ENCODE measurements at regions not wholly inside any gene's neighbourhood (a gene's known extent, or its start where the extent isn't known, plus 50 kb on each side); places are given as distances from the start of the nearest gene placed in this dataset.

DNA sequence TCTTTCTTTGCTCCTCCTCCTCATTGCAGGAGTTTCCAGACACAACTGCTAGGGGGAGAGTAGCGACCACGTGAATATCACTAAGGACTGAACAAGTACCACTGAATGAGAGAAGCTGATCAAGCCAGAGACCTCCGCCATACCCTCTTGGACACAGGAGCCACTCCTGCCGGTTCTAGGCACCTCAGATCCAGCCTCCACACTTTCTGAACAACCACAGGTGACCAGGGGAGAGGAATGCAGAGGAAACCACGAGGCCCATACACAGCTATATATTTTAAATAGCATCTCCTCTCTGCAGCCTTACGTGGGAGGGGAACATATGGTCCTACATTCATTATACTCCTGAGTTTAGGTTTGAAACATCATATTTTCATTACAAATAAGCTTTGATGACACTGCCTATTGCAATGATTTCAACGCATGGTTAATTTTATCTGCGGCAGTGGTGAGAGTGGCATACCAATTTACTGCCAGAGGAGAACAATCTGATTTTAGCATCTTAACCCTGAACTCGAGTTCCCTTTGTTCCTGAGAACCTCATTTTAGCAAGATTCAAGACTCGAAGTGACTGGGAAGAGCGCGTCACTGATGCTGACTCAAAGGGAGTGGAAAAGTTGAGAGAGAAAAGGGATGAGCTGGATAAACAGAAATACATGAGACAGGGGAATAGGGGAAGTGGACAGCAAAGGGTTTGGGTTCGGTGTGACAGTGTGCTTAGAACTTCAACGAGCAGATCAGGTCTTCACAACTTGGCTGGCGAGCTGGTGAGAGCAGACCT lies 231.7 kb upstream of the PPARGC1A start:
- Histone ChIP-seq H3K4me3 (ENCODE audit: extremely low read depth in 1 of 4, insufficient read depth in 2 of 4, low read depth in 3 of 4, low read length in 4 of 4) (no peak overlapping the region), H2BK20ac (ENCODE audit: low read length) (no peak overlapping the region), H3K4me1 (replicated peaks in 1 of 4; ENCODE audit: control insufficient read depth in 3 of 4, insufficient read depth in 4 of 4, low read length in 3 of 4) (peaks cover 0 to 3% (median 0%) of the 10 kb centered on the region in 4 experiments; a peak in 2 of 7 replicates), H3K56ac (replicated peaks; ENCODE audit: insufficient read length, low read depth, low read length) (no peak overlapping the region), H3K23me2 (ENCODE audit: low read depth, low read length) (no peaks in the 10 kb centered on the region; the same call in 1 of the 2 replicates), H3K4me2 (ENCODE audit: insufficient read depth in 1 of 2, low read depth in 2 of 2, low read length in 2 of 2) (no peak overlapping the region), H4K20me1 (replicated peaks in 1 of 2; ENCODE audit: control insufficient read depth in 1 of 2, insufficient read depth in 2 of 2, low read length in 2 of 2) (no peaks in the 10 kb centered on the region), H2BK120ac (replicated peaks; ENCODE audit: low read depth, low read length) (no peak overlapping the region), H4K8ac (ENCODE audit: extremely low read depth, insufficient read depth, low read length) (no peak overlapping the region), H2BK12ac (ENCODE audit: low read depth, low read length) (no peak overlapping the region), H3K79me1 (ENCODE audit: low read depth, low read length) (no peaks in the 10 kb centered on the region), H3K79me2 (ENCODE audit: control insufficient read depth in 1 of 2, insufficient read depth in 2 of 2, low read length in 2 of 2) (no peaks in the 10 kb centered on the region), H3K18ac (ENCODE audit: extremely low read depth, low read length) (no peak overlapping the region), H2AFZ (ENCODE audit: low read length) (no peak overlapping the region), H3K14ac (ENCODE audit: insufficient read length) (no peak overlapping the region), H4K5ac (ENCODE audit: insufficient read length, low read depth, low read length) (no peak overlapping the region), H2BK15ac (ENCODE audit: low read length) (no peak overlapping the region), H4K91ac (replicated peaks; ENCODE audit: insufficient read length, low read length) (no peak overlapping the region), H3K9ac (replicated peaks in 1 of 4; ENCODE audit: extremely low read depth in 1 of 4, low read depth in 3 of 4, low read length in 3 of 4) (no peak overlapping the region), H3K27ac (ENCODE audit: low read depth, low read length) (no peak overlapping the region), H3K4ac (replicated peaks; ENCODE audit: insufficient read length, low read depth, low read length) (no peak overlapping the region), H2AK5ac (ENCODE audit: low read depth, low read length) (no peak overlapping the region), H3K27me3 (replicated peaks in 1 of 4; ENCODE audit: control insufficient read depth in 3 of 4, extremely low read depth in 1 of 4, insufficient read depth in 3 of 4, low read length in 3 of 4) (no peaks in the 10 kb centered on the region; a peak in 1 of 7 replicates), H3K9me3 (ENCODE audit: insufficient read depth in 2 of 2, low read depth in 1 of 2, low read length in 1 of 2) (no peaks in the 10 kb centered on the region), H3K36me3 (ENCODE audit: control insufficient read depth in 2 of 4, insufficient read depth in 4 of 4, low read length in 3 of 4) (no peaks in the 10 kb centered on the region), H3K23ac (ENCODE audit: insufficient read length) (no peak overlapping the region), H2BK5ac (ENCODE audit: low read depth, low read length) (no peak overlapping the region)
- ChIA-PET CTCF (ENCODE audit: partially characterized antibody) (interaction anchor here (0.6 to 2.4 kb wide), 4 partner anchors 12 to 661 kb away, joined by 3 to 9 read pairs (median 4); no protein-coding TSS in a partner anchor), POLR2A (ENCODE audit: partially characterized antibody) (interaction anchor here (1.3 kb wide), 1 partner anchor 10 kb away, joined by 3 read pairs; no protein-coding TSS in a partner anchor)
- FAIRE-seq, result no peak
- TF ChIP-seq POLR2AphosphoS5 (IDR thresholded peaks at IDR 0.05; ENCODE audit: low read depth, low read length) (no peak), TCF12 (IDR thresholded peaks at IDR 0.05; ENCODE audit: low read depth, low read length) (no peak), GABPA (IDR thresholded peaks at IDR 0.05; ENCODE audit: borderline replicate concordance, insufficient read depth, low read length) (no peak), BRCA1 (IDR thresholded peaks at IDR 0.05; ENCODE audit: low read depth, low read length) (no peak), BCL11A (IDR thresholded peaks at IDR 0.05; ENCODE audit: low read depth in 2 of 2, low read length in 2 of 2) (no peak), GTF2F1 (IDR thresholded peaks at IDR 0.05; ENCODE audit: borderline replicate concordance, low read depth, low read length) (no peak), NRF1 (IDR thresholded peaks at IDR 0.05; ENCODE audit: low read depth, low read length) (no peak), YY1 (IDR thresholded peaks at IDR 0.05; ENCODE audit: low read depth, low read length) (no peak)
- TF ChIP-seq, protein P1, sequence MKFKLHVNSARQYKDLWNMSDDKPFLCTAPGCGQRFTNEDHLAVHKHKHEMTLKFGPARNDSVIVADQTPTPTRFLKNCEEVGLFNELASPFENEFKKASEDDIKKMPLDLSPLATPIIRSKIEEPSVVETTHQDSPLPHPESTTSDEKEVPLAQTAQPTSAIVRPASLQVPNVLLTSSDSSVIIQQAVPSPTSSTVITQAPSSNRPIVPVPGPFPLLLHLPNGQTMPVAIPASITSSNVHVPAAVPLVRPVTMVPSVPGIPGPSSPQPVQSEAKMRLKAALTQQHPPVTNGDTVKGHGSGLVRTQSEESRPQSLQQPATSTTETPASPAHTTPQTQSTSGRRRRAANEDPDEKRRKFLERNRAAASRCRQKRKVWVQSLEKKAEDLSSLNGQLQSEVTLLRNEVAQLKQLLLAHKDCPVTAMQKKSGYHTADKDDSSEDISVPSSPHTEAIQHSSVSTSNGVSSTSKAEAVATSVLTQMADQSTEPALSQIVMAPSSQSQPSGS (IDR thresholded peaks at IDR 0.05; ENCODE audit: low read length), result no peak
- TF ChIP-seq, protein P2, sequence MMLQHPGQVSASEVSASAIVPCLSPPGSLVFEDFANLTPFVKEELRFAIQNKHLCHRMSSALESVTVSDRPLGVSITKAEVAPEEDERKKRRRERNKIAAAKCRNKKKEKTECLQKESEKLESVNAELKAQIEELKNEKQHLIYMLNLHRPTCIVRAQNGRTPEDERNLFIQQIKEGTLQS (IDR thresholded peaks at IDR 0.05; ENCODE audit: insufficient read depth, low read depth, low read length), result no peak
- DNase-seq (ENCODE audit: low read depth in 1 of 2, low spot score in 2 of 2), result no peak
- 81% methylated on average over 15 of the region's 15 CpGs; no CpG with 5 or more reads in 1 of the 2 experiments for WGBS, 2 experiments (ENCODE audit: extremely low coverage in 1 of 2, insufficient coverage in 1 of 2, insufficient read length in 1 of 2, insufficient replicate concordance in 2 of 2, low coverage in 1 of 2, low lambda C conversion rate in 2 of 2, missing lambda C conversion rate in 1 of 2)
